HG03097 (cell line): ENCODE measurements at regions not wholly inside any gene's neighbourhood (a gene's known extent, or its start where the extent isn't known, plus 50 kb on each side); places are given as distances from the start of the nearest gene placed in this dataset.
"Not testable (repeated sequence)": the region's sequence is repeated elsewhere in the genome, so short reads cannot be mapped to it uniquely, and the experiment has no call there.

ENCODE experiments used
- ATAC-seq: cut with Tn5 transposase; IDR thresholded peaks from one replicate; pipeline ENCODE4 v1.9.1; 2021; ENCODE audit not compliant: unreplicated experiment, low FRiP score

DNA sequence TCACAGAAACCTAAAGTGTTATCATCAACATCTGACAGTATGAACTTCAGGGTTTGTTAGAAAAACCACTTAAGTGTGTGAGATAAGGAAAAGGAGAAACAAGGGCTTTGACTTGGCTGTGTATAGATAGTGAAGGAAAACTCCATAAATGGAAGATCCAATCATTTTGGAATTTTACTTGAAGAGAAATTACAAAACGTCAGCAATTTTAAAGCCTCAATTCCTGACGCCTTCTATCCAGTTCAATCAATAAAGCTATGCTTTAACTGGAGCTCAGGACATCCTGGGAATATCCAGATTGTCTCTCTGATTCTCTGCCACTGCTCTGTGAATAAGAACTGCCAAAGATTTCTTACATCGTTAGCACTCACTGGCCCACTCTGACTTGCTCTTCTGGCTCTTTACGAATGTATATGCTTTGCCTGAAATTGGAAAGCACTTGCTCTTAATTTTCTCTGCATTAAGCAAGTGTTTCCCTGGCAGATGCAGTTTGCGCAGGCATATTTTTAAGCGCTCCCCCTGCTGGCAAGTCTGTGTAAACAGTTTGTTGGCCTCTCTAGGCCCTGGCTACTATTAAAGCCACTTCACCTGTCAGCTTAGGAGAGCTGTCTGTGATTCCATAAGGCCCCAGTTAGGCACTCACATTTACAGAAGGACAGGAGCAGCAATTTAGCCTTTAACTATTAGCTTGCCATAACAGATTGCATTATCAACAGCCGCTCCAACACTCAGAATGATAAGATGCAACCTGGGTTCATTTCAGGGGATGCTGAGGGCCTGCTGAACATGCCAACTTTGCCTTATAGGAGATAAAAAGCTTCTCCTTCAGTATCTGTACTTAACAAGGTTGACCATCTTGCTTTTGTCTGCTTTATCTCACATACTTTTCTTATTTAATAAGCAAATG lies 251.4 kb upstream of the DDX53 start:
- ATAC-seq, result peak; percentile 88

GRCh38 chrX:22758807-22759481 lies 240.8 kb upstream of the DDX53 start:
- ATAC-seq, result no peak

- ATAC-seq, result no peak
Observed at GRCh38 chrX:22760513-22761057, 239.2 kb upstream of the DDX53 start.

DNA sequence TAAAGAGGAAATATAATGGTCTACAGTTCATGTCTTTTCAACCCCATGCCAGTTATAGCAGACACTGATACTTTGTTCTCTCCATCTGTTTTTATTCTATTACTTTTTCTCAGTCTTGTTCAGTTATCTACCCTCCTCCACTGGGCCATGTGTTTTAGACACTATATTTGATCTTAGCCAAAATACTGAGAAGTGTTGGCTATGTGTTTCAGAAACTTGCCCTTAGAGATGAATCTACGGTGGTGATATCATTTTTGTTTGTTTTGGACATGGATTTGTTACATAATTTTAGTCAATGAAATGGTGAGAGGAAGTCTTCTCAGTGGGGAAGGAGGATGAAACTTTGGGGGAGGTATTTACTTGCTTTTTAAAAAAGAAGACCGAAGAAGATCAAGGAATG lies 211.5 kb upstream of the DDX53 start:
- no peak for ATAC-seq

- ATAC-seq, result no peak
Observed at GRCh38 chrX:22795671-22796070, 204.1 kb upstream of the DDX53 start.

DNA sequence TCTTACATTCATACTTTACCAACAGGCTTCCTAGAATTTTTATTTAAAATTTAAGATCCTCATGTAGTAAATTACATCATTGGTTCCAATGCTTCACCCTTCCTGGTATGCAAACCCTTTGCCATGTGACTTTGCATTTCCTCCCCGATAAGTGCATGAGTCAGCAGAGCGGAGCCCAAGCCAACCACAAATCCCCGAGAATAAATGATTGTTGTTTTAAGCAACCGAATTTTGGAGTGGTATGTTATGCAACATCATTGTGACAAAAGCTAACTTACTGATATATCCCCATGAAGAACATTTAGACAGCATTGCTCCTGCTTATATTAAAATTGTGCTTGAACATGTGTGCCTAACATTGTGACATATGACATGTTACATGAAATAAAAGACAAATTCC lies 199.4 kb upstream of the DDX53 start:
- ATAC-seq, result no peak

DNA sequence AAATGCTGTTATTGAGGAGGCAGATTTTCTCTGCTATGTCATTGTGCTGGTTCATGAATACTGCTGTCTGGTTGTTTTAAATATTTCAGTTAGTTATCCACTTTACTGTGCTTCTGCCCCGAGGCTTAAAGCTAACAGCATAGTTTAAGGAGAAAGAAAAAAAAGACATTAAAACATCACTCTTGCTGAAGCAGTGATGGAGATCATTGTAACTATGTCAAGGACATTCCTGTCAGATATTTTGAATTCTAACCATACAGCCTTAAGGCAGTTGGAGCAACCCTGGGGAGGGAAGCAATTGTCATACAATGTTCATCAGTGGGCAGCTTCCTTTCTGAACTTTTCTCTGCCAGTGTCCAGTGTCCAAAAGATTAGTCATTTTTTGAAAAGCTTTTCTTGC lies 199.0 kb upstream of the DDX53 start:
- ATAC-seq, result no peak

- no peak for ATAC-seq
Observed at GRCh38 chrX:22803353-22803752, 196.4 kb upstream of the DDX53 start.

GRCh38 chrX:22810876-22811275 lies 188.9 kb upstream of the DDX53 start:
- ATAC-seq, result no peak

DNA sequence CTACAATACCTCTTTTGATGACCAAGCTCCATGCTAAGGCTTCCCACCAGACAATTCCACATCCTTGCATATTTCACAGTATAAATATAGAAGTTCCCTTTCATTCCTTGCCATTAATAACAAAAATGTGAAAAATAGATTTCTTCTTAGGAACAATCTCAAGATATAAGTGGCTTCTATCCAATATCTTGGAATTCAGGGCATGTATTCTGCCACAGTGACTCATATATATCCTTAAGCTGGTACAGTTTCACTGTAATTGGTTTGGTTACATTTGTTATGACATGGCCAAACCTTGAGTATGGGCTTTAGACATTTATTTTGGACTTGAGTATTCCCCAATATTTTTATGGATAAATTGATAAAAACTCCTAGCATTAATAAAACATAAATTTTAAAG lies 181.7 kb upstream of the DDX53 start:
- ATAC-seq, result no peak

DNA sequence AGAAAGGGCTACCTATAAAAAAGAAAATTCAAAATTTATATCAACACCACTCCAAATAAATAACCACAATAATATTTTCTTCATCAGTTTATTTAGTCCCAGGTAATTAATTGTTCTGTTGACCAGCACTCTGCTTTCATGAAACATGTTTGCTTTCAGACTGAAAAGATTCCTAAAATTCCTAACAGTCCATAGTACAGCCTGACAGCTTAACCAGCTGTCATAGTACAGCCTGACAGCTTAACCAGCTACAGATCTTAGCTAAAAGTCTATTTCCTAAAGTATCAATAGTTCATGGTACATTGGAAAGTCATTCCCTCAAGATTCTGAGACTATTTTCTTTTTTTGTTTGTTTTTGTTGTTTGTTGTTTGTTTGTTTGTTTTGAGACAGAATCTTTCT lies 144.1 kb upstream of the DDX53 start:
- no peak for ATAC-seq

DNA sequence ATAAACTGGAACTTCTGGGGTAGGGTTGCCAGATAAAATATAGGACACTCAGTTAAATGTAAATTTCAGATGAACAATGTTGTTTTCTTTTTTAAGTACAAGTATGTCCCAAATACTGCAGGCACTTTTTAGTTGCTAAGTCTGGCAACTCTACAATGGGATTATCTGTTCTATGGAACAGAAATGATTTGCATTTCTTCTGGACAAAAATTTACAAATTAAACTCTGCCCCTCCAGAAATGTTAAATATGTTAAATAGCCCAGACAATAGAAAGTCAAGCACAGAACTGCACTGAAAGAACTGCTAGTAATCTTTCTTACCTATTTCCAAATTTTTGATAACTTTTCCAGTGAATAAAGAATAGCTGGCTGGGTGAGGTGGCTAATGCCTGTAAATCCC lies 140.1 kb upstream of the DDX53 start:
- no peak for ATAC-seq

DNA sequence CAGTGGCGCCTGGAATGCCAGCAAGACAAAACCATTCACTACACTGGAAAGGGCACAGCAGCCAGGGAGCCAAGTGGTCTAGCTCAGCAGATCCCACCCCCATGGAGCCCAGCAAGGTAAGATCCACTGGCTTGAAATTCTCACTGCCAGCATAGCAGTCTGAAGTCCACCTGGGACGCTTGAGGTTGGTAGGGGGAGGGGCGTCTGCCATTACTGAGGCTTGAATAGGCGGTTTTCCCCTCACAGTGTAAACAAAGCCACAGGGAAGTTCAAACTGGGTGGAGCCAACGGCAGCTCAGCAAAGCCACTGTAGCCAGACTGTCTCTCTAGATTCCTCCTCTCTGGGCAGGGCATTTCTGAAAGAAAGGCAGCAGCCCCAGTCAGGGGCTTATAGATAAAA lies 133.0 kb upstream of the DDX53 start:
- not testable (repeated sequence) for ATAC-seq

GRCh38 chrX:22882543-22882942 lies 117.2 kb upstream of the DDX53 start:
- no peak for ATAC-seq

- no peak for ATAC-seq
Observed at GRCh38 chrX:22889819-22890218, 109.9 kb upstream of the DDX53 start.

- ATAC-seq, result no peak
Observed at GRCh38 chrX:22912616-22913015, 87.1 kb upstream of the DDX53 start.

- ATAC-seq, result no peak
Observed at GRCh38 chrX:22922961-22923360, 76.8 kb upstream of the DDX53 start.

- no peak for ATAC-seq
Observed at GRCh38 chrX:22934640-22935039, 65.1 kb upstream of the DDX53 start.

GRCh38 chrX:22944945-22945344 lies 54.8 kb upstream of the DDX53 start:
- ATAC-seq, result no peak
